ENCODE measurements at regions not wholly inside any gene's neighbourhood (a gene's known extent, or its start where the extent isn't known, plus 50 kb on each side); places are given as distances from the start of the nearest gene placed in this dataset.

DNA sequence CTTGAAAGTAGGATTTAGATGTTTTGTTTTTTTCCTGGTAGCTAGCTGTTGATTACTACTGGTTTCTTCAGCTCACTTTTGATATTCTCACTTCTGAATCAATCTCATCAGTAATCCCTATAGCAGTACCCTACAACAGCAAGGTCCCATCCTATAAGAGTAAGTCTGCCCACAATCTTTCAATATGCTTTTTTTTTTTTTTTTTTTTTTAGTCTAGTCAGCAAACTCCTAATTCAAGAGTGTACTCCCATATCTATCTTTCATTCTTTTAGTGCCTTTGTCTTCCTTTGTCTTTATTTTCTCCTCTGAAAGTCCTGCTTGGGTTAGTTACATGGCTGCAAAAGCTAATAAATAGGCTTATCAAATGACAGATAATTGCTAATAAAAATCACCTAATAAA is 362.4 kb upstream of the RIOK2 start:
- TF ChIP-seq, protein P1, sequence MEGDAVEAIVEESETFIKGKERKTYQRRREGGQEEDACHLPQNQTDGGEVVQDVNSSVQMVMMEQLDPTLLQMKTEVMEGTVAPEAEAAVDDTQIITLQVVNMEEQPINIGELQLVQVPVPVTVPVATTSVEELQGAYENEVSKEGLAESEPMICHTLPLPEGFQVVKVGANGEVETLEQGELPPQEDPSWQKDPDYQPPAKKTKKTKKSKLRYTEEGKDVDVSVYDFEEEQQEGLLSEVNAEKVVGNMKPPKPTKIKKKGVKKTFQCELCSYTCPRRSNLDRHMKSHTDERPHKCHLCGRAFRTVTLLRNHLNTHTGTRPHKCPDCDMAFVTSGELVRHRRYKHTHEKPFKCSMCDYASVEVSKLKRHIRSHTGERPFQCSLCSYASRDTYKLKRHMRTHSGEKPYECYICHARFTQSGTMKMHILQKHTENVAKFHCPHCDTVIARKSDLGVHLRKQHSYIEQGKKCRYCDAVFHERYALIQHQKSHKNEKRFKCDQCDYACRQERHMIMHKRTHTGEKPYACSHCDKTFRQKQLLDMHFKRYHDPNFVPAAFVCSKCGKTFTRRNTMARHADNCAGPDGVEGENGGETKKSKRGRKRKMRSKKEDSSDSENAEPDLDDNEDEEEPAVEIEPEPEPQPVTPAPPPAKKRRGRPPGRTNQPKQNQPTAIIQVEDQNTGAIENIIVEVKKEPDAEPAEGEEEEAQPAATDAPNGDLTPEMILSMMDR (IDR thresholded peaks at IDR 0.05), result no peak
- TF ChIP-seq POLR2A (IDR thresholded peaks at IDR 0.05), result no peak
